ENCODE measurements at regions not wholly inside any gene's neighbourhood (a gene's known extent, or its start where the extent isn't known, plus 50 kb on each side); places are given as distances from the start of the nearest gene placed in this dataset.

DNA sequence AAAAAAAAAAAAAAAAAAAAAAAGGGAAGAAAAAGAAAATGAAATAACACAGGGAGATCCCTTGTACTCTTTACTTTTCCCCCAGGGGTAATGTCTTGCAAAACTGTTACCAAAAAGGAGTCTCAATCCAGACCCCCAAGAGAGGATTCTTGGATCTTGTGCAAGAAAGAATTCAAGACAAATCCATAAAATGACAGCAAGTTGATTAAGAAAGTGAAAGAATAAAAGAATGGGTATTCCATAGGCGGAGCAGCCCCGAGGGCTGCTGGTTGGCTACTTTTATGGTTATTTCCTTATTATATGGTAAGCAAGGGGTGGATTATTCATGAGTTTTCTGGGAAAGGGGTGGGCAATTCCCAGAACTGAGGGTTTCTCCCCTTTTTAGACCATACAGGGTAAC lies 604.3 kb upstream of the AMELY start:
- no peak overlapping the region for H2BK5ac ChIP-seq (ENCODE audit: low read length)
- H3K9me3 ChIP-seq (replicated peaks in 1 of 2; ENCODE audit: control insufficient read depth in 2 of 2, insufficient read depth in 1 of 2, low read depth in 1 of 2, low read length in 2 of 2): no peaks in the 10 kb centered on the region
- H3K27ac ChIP-seq (replicated peaks; ENCODE audit: low read length): no peak overlapping the region
- no peaks in the 10 kb centered on the region for H3K27me3 ChIP-seq (ENCODE audit: control insufficient read depth in 3 of 3, insufficient read depth in 3 of 3, low read depth in 1 of 3, low read length in 3 of 3)
- H2BK15ac ChIP-seq (ENCODE audit: low read length): no peak overlapping the region
- H4K8ac ChIP-seq (ENCODE audit: low read depth, low read length): no peak overlapping the region
- H4K91ac ChIP-seq (ENCODE audit: low read depth, low read length, poor library complexity): no peak overlapping the region
- H2AFZ ChIP-seq (ENCODE audit: low read length): no peak overlapping the region
- DNase-seq (ENCODE audit: low spot score): no peak
- no peak overlapping the region for H3K4me3 ChIP-seq (ENCODE audit: low read length in 2 of 2)
- H2BK12ac ChIP-seq (ENCODE audit: low read length): no peak overlapping the region
- H2AK5ac ChIP-seq (ENCODE audit: low read depth, low read length): no peak overlapping the region
- H3K36me3 ChIP-seq (replicated peaks in 1 of 2; ENCODE audit: control insufficient read depth in 2 of 2, insufficient read depth in 2 of 2, low read length in 2 of 2): no peaks in the 10 kb centered on the region
- H3K14ac ChIP-seq (ENCODE audit: low read length): no peak overlapping the region
- H3K9ac ChIP-seq (ENCODE audit: low read depth, low read length, poor library complexity): no peak overlapping the region
- no peaks in the 10 kb centered on the region for H3K79me1 ChIP-seq (ENCODE audit: low read depth, low read length)
- no peak overlapping the region for H3K4me2 ChIP-seq (ENCODE audit: insufficient read depth, low read length, poor library complexity, severe bottlenecking)
- no peak overlapping the region for H3K18ac ChIP-seq (ENCODE audit: low read length)
- WGBS, 2 donors (ENCODE audit: extremely low coverage in 2 of 2, insufficient read length in 2 of 2, insufficient replicate concordance in 1 of 2): no CpG with 5 or more reads among the region's 2 CpGs
- no peak overlapping the region for H2BK120ac ChIP-seq (ENCODE audit: low read depth, low read length)
- no peak overlapping the region for H3K23ac ChIP-seq (ENCODE audit: low read depth, low read length, poor library complexity)
- no peak overlapping the region for H3K4ac ChIP-seq (ENCODE audit: low read length)
- no peaks in the 10 kb centered on the region for H3K4me1 ChIP-seq (ENCODE audit: control insufficient read depth in 2 of 2, insufficient read depth in 1 of 2, low read depth in 1 of 2, low read length in 2 of 2)

DNA sequence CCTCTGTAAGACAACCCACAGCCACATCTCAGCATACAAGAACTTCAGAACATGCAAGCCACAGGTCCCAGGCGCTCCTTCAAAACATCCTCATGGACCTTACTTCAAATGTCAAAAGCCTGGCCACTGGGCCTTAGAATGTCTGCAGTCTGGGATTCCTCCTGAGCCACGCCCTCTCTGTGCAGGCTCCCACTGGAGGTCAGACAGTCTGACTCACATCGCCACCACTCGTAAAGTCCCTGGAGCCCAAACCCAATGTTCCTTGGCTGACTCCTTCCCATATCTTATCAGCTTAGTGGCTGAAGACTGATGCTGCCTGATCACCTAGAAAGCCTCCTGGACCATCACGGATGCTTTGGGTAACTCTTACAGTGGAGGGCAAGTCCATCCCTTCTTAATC lies 591.3 kb upstream of the AMELY start:
- no peak for DNase-seq (ENCODE audit: low spot score)
- no peaks in the 10 kb centered on the region for H3K9me3 ChIP-seq (replicated peaks in 1 of 2; ENCODE audit: control insufficient read depth in 2 of 2, insufficient read depth in 1 of 2, low read depth in 1 of 2, low read length in 2 of 2)
- H2BK15ac ChIP-seq (ENCODE audit: low read length): no peak overlapping the region
- no peak overlapping the region for H4K91ac ChIP-seq (ENCODE audit: low read depth, low read length, poor library complexity)
- WGBS, 2 donors (ENCODE audit: extremely low coverage in 2 of 2, insufficient read length in 2 of 2, insufficient replicate concordance in 1 of 2): no CpG with 5 or more reads among the region's 5 CpGs
- H3K14ac ChIP-seq (ENCODE audit: low read length): no peak overlapping the region
- no peak overlapping the region for H3K4ac ChIP-seq (ENCODE audit: low read length)
- no peaks in the 10 kb centered on the region for H3K27me3 ChIP-seq (ENCODE audit: control insufficient read depth in 3 of 3, insufficient read depth in 3 of 3, low read depth in 1 of 3, low read length in 3 of 3)
- H4K8ac ChIP-seq (ENCODE audit: low read depth, low read length): no peak overlapping the region
- H3K9ac ChIP-seq (ENCODE audit: low read depth, low read length, poor library complexity): no peak overlapping the region
- no peak overlapping the region for H2AK5ac ChIP-seq (ENCODE audit: low read depth, low read length)
- H2BK12ac ChIP-seq (ENCODE audit: low read length): no peak overlapping the region
- no peaks in the 10 kb centered on the region for H3K36me3 ChIP-seq (replicated peaks in 1 of 2; ENCODE audit: control insufficient read depth in 2 of 2, insufficient read depth in 2 of 2, low read length in 2 of 2)
- no peak overlapping the region for H3K27ac ChIP-seq (replicated peaks; ENCODE audit: low read length)
- no peaks in the 10 kb centered on the region for H3K4me1 ChIP-seq (ENCODE audit: control insufficient read depth in 2 of 2, insufficient read depth in 1 of 2, low read depth in 1 of 2, low read length in 2 of 2)
- no peak overlapping the region for H3K23ac ChIP-seq (ENCODE audit: low read depth, low read length, poor library complexity)
- H3K4me3 ChIP-seq (ENCODE audit: low read length in 2 of 2): no peak overlapping the region
- H3K79me1 ChIP-seq (ENCODE audit: low read depth, low read length): no peaks in the 10 kb centered on the region
- no peak overlapping the region for H2BK120ac ChIP-seq (ENCODE audit: low read depth, low read length)
- no peak overlapping the region for H3K4me2 ChIP-seq (ENCODE audit: insufficient read depth, low read length, poor library complexity, severe bottlenecking)
- no peak overlapping the region for H2BK5ac ChIP-seq (ENCODE audit: low read length)
- H2AFZ ChIP-seq (ENCODE audit: low read length): no peak overlapping the region
- no peak overlapping the region for H3K18ac ChIP-seq (ENCODE audit: low read length)

DNA sequence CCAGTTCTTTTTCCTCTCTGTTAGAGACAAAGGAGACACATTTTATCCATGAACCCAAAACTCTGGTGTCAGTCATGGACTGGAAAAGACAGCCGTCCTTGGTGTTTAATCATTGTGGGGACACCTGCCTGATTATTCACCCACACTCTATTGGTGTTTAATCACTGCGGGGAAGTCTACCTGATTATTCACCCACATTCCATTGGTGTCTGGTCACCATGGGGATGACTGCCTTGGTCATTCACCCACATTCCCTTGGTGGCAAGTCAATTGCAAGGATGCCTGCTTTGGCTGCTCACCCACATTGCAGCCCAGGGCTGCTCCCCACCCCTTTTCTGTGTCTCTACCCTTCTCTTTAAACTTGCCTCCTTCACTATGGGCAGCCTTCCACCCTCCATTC lies 589.7 kb upstream of the AMELY start:
- H2BK120ac ChIP-seq (ENCODE audit: low read depth, low read length): no peak overlapping the region
- WGBS, 2 donors (ENCODE audit: extremely low coverage in 2 of 2, insufficient read length in 2 of 2, insufficient replicate concordance in 1 of 2): no CpG with 5 or more reads among the region's 2 CpGs

DNA sequence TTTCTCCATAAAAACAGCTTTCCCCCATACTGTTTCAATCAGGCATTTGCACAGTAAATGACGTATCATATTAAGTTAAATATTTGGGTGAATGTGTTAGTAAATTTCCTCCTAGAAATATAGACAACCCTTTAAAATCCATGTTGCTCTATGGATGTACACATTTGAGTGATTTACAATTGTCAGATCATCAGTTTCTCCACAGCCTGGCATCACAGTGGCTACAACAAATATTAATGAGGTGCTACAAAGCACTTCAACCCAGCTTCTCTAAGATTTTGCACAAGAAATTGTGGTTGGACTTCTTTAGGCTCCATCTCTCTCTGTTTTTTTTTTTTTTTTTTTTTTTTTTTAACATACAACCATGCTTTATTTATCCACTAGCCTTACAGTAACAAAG lies 584.4 kb upstream of the AMELY start:
- no peak overlapping the region for H3K4ac ChIP-seq (ENCODE audit: low read length)
- no CpG with 5 or more reads among the region's 1 CpG for WGBS, 2 donors (ENCODE audit: extremely low coverage in 2 of 2, insufficient read length in 2 of 2, insufficient replicate concordance in 1 of 2)
- H3K9me3 ChIP-seq (replicated peaks in 1 of 2; ENCODE audit: control insufficient read depth in 2 of 2, insufficient read depth in 1 of 2, low read depth in 1 of 2, low read length in 2 of 2): no peaks in the 10 kb centered on the region
- H3K23ac ChIP-seq (ENCODE audit: low read depth, low read length, poor library complexity): no peak overlapping the region
- no peak overlapping the region for H3K4me3 ChIP-seq (ENCODE audit: low read length in 2 of 2)
- H2BK15ac ChIP-seq (ENCODE audit: low read length): no peak overlapping the region
- H3K36me3 ChIP-seq (replicated peaks in 1 of 2; ENCODE audit: control insufficient read depth in 2 of 2, insufficient read depth in 2 of 2, low read length in 2 of 2): no peaks in the 10 kb centered on the region
- no peak overlapping the region for H2AK5ac ChIP-seq (ENCODE audit: low read depth, low read length)
- H4K91ac ChIP-seq (ENCODE audit: low read depth, low read length, poor library complexity): no peak overlapping the region
- H2BK5ac ChIP-seq (ENCODE audit: low read length): no peak overlapping the region
- H3K4me1 ChIP-seq (ENCODE audit: control insufficient read depth in 2 of 2, insufficient read depth in 1 of 2, low read depth in 1 of 2, low read length in 2 of 2): no peaks in the 10 kb centered on the region
- no peak overlapping the region for H3K14ac ChIP-seq (ENCODE audit: low read length)
- no peak overlapping the region for H2BK12ac ChIP-seq (ENCODE audit: low read length)
- H3K79me1 ChIP-seq (ENCODE audit: low read depth, low read length): no peaks in the 10 kb centered on the region
- no peak overlapping the region for H3K4me2 ChIP-seq (ENCODE audit: insufficient read depth, low read length, poor library complexity, severe bottlenecking)
- no peak overlapping the region for H3K9ac ChIP-seq (ENCODE audit: low read depth, low read length, poor library complexity)
- no peak overlapping the region for H2AFZ ChIP-seq (ENCODE audit: low read length)
- no peak overlapping the region for H2BK120ac ChIP-seq (ENCODE audit: low read depth, low read length)
- H3K18ac ChIP-seq (ENCODE audit: low read length): no peak overlapping the region
- no peaks in the 10 kb centered on the region for H3K27me3 ChIP-seq (ENCODE audit: control insufficient read depth in 3 of 3, insufficient read depth in 3 of 3, low read depth in 1 of 3, low read length in 3 of 3)
- H4K8ac ChIP-seq (ENCODE audit: low read depth, low read length): no peak overlapping the region
- H3K27ac ChIP-seq (replicated peaks; ENCODE audit: low read length): no peak overlapping the region
- DNase-seq (ENCODE audit: low spot score): no peak

More for the DNA sequence above, 589.7 kb upstream of the AMELY start:
- H3K4me1 ChIP-seq (ENCODE audit: control insufficient read depth in 2 of 2, insufficient read depth in 1 of 2, low read depth in 1 of 2, low read length in 2 of 2): no peaks in the 10 kb centered on the region
- H2AFZ ChIP-seq (ENCODE audit: low read length): no peak overlapping the region
- H3K9me3 ChIP-seq (replicated peaks in 1 of 2; ENCODE audit: control insufficient read depth in 2 of 2, insufficient read depth in 1 of 2, low read depth in 1 of 2, low read length in 2 of 2): no peaks in the 10 kb centered on the region
- no peak overlapping the region for H3K4me3 ChIP-seq (ENCODE audit: low read length in 2 of 2)
- H3K27me3 ChIP-seq (ENCODE audit: control insufficient read depth in 3 of 3, insufficient read depth in 3 of 3, low read depth in 1 of 3, low read length in 3 of 3): no peaks in the 10 kb centered on the region
- H4K91ac ChIP-seq (ENCODE audit: low read depth, low read length, poor library complexity): no peak overlapping the region
- H2BK15ac ChIP-seq (ENCODE audit: low read length): no peak overlapping the region
- H3K79me1 ChIP-seq (ENCODE audit: low read depth, low read length): no peaks in the 10 kb centered on the region
- no peak overlapping the region for H2AK5ac ChIP-seq (ENCODE audit: low read depth, low read length)
- H3K18ac ChIP-seq (ENCODE audit: low read length): no peak overlapping the region
- no peak overlapping the region for H4K8ac ChIP-seq (ENCODE audit: low read depth, low read length)
- no peak overlapping the region for H3K4me2 ChIP-seq (ENCODE audit: insufficient read depth, low read length, poor library complexity, severe bottlenecking)
- no peak overlapping the region for H2BK5ac ChIP-seq (ENCODE audit: low read length)
- no peak overlapping the region for H3K4ac ChIP-seq (ENCODE audit: low read length)
- H2BK12ac ChIP-seq (ENCODE audit: low read length): no peak overlapping the region
- no peak overlapping the region for H3K23ac ChIP-seq (ENCODE audit: low read depth, low read length, poor library complexity)
- H3K36me3 ChIP-seq (replicated peaks in 1 of 2; ENCODE audit: control insufficient read depth in 2 of 2, insufficient read depth in 2 of 2, low read length in 2 of 2): no peaks in the 10 kb centered on the region
- no peak overlapping the region for H3K9ac ChIP-seq (ENCODE audit: low read depth, low read length, poor library complexity)
- no peak for DNase-seq (ENCODE audit: low spot score)
- H3K27ac ChIP-seq (replicated peaks; ENCODE audit: low read length): no peak overlapping the region
- no peak overlapping the region for H3K14ac ChIP-seq (ENCODE audit: low read length)
